NCI-H510A treated with DMSO at 0.1 percent for 48 hours (cell line): ENCODE measurements at regions not wholly inside any gene's neighbourhood (a gene's known extent, or its start where the extent isn't known, plus 50 kb on each side); places are given as distances from the start of the nearest gene placed in this dataset.
"Not testable (repeated sequence)": the region's sequence is repeated elsewhere in the genome, so short reads cannot be mapped to it uniquely, and the experiment has no call there.

Experiments used
- DNase-seq: peaks from one replicate; lab custom pipeline; 2025; lab: John Stamatoyannopoulos, UW

DNA sequence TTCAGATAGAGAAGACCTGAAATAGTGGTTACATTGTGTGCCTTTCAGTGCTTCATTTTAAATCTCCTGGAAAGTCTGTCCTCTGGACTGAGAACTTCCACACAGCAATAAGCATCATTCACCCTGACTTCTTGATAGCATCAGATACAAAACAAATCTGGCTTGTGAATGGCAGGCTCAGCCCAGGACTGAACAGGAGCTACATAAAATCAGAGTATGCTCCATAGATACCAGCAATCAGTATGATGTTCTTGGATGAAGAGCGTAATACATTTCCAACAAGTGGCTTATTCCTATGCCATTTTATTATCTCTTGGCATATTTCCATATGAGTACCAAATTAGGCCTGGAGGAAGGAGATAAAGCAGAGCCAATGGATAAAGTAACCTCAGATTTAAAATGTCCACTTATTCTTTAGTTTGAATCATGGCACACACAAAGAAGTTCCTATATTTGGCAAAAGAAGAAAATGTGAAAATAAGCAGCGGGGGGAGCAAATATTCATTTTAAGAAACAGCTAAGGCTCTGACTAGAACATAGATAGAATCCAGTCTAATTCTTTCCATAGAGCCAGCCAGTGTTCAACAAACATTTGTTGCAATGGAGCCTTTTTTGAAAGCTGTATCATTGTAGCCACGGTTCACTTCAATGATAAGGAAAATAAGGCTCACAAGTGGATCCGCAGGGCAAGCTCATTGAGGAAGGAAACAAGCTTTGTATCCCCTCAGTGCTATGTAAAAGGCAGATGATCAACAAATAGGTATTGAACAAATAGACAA, 230.8 kb upstream of the CHAC2 start:
- no peak for DNase-seq

DNA sequence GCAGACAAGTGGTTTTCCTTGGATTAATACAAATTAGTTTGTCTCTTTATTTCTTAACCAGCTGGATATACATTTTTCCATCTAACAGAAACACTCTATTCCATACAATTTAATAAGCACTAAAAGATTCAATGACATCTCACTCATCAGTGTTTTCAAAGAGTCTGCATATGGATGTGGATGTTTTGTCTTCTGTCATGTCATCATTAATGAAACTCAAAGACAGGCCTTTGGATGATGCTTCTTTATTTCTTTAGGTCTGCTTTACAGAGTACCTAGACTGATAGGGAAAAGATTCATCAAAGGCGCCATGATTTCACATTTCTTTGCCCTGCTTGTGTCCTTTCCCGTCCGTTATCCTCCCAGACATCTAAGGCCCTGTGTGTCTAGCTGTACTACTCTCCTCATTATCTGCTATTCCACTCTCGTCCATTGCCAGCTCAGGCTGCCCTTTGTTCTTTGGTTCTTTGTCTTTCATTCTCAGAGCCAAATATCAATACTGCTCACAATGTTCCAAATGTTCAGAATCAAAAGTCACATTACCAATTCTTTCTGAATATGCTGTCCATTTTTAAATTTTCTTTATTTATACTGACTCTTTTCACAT, 232.3 kb upstream of the CHAC2 start:
- DNase-seq, result no peak

DNA sequence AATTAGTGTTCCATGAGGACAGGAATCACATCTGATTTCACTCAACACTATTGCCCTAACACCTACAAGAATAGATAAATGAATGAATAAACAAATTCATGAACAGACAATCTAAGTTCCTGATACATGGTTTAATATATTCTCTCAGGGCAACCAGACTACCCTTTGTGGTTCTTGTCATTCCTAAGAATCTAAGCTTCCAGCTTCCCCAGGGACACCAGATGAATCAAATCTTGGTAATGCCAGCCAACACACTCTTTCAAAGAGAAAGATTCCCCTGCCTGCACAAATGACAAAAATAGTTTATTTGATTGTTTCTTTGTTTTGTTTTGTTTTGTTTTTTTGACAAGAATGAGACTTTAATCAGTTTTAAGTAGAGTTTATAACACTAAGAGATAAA, 237.5 kb upstream of the CHAC2 start:
- DNase-seq, result no peak

GRCh38 chr2:53527056-53527455, 240.5 kb upstream of the CHAC2 start:
- no peak for DNase-seq

DNA sequence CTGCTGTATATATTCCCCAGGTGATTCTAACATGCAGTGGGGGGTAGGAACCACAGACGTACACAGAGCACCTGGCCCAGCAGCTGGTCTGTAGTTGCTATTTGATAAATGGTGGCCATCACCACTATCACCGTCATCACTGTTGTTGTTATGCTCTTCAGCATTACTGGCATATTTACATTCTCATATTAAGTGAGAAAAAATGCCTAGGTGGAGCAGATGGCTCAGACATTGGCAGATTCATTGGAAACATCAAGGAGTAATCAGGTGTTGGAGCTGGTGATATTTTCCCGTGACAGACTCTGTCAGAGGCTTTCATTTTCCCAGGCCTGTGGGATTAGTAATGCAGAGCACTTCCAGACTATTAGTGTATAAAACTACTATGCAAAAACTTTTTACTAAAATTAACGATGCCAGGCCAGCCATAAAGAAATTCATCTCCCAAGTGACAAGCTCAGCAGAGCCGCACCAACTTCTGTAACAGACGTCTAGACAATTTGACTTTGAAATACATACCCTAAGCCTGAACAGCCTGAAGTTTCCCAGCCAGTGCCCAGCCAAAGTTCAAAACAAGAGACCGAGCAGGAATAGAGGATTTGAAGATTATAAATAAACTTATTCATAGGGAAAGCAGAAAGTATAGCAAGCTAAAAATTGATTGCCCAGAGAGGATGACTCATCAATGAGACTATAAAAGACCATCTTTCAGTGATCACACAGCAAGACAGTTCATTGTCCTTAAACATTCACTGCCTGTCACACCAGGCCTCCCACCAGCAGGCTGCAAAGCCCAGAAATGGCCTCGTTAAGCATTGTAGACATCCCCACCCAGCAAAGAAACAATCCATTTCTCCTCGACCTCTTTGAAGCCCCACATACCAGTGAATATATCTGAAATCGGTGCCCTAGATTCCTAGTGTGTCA, 247.4 kb upstream of the CHAC2 start:
- peak; percentile 89 for DNase-seq

- DNase-seq, result no peak
Observed at GRCh38 chr2:53517406-53517805, 250.2 kb upstream of the CHAC2 start.

GRCh38 chr2:53516650-53517049, 251.0 kb upstream of the CHAC2 start:
- no peak for DNase-seq

DNA sequence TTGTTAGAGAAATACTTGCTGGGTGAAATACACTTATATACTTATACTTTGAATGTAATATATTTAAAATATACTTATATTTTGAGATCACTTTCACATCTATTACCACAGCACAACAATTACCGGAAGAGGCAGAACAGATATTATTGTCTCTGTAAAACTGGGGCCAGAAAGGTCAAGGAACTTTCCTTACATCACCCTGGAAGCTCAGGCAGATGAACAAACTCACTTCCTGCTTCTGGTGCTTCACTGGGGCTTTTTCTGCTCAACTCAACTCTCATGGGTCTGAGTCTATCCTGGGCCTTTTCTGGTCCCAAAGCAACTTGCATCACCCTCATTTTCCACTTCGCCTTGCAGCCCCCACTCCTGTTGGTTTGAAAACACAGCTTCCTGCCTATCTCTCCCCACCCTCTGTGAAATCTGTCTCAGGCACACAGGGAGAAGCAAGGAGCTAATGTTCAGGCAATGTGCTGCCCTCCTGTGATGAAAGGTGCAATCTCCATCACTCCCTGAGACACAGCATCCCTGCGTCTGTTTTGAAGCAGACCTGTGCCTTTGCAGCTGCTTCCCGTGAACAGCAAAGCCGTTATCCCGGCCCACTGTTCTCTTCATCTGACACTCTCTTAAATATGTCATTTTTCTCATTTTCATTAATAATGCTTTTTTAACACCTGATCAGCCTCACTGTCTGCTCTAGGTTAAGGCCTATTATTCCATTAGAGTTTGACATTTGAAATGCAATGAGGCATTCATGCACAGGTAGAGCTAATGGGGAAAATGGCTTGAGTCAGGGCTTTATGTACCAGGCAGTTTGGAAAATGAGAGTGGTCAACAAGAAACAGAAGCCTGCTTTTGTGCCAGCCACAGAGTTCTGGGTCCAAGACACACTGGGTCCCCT, 251.9 kb upstream of the CHAC2 start:
- peak; percentile 49 for DNase-seq

DNA sequence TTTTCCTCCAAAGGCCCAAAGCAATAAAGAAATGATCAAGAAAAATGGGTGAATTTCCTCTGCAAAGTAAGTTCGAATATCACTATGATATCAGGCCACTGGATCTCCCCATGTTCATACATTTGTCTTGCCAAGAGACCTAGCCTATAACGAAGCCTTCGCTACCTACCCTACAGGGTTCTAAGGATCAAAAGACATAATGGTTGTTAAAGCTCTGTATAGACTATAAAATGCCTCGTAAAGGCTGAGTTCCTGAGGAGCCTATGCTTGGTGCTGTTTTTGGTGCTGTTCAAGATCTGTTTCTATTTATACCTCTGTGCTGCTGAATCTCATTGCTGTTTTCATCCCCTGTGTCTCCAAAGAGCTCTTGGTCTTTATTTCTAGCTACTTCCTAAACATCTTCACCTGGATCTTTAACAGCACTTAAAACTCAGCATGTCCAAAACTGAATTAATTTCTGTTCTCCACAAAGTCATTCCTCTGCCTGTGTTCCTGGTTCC, 254.4 kb upstream of the CHAC2 start:
- no peak for DNase-seq

- no peak for DNase-seq
Observed at GRCh38 chr2:53512071-53512826, 255.4 kb upstream of the CHAC2 start.

DNA sequence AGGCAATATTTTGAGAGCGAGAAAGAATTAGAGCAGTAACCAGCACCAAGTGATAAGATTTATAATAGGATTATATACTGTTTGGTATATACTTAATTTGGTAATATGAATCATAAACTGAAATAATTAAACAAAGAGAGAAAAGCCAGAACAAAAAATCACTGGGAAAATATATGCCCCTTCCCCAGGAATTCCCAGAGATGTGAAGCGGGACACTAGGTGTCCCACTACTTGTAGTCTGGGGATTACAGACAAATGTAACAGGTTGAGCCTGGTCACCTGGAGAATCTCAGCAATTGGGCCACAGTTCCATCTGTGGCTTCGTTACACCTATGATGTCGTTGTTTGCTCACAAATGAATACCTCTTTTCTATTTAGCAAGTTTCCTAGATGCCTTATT, 256.1 kb upstream of the CHAC2 start:
- DNase-seq, result no peak

- no peak for DNase-seq
Observed at GRCh38 chr2:53510401-53510800, 257.2 kb upstream of the CHAC2 start.

DNA sequence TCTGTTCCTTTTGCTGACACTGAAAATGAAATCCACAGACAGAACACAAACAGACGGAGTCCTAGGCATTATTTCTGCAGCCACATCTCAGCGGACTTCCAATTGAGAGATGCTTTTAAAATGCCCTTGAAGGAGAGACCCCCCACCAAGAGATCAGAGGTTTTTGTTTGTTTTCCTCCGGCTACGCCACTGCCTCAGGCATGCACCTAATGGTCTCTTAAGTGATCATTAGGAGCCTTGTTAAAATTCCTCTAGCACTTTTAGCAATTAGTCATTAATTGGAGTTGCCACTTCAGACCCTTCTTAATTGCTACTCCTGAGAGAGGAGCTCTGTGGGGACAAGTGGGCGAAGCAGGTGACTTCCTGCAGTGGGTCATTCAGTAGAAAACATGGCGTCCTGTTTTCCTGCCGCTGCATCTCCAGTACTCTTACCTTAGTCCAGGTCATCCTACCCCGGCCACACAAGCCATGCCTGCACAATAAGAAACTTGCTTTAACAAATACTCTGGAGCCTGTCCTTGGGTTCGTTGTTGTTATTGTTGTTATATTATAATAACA, 257.7 kb upstream of the CHAC2 start:
- DNase-seq, result no peak

DNA sequence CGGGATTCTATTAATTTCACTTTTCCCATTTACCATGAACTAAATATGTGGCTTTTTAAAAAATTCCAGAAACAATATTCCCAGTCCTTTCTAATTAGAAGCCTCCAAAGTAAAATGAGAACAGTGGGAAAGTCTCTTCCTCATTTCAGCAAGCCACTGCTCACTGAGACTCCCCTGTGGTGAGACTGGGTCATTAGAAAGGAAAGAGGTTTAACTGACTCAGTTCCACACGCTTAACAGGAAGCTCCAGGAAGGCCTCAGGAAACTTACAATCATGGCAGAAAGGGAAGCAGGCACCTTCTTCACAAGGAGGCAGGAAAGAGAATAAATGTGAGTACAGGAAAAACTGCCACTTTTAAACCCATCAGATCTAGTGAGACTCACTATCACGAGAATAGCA, 258.9 kb upstream of the CHAC2 start:
- no peak for DNase-seq

- DNase-seq, result not testable (repeated sequence)
Observed at GRCh38 chr2:53507070-53507469, 260.5 kb upstream of the CHAC2 start.

GRCh38 chr2:53505826-53506225, 261.8 kb upstream of the CHAC2 start:
- no peak for DNase-seq

GRCh38 chr2:53504507-53504906, 263.1 kb upstream of the CHAC2 start:
- no peak for DNase-seq

DNA sequence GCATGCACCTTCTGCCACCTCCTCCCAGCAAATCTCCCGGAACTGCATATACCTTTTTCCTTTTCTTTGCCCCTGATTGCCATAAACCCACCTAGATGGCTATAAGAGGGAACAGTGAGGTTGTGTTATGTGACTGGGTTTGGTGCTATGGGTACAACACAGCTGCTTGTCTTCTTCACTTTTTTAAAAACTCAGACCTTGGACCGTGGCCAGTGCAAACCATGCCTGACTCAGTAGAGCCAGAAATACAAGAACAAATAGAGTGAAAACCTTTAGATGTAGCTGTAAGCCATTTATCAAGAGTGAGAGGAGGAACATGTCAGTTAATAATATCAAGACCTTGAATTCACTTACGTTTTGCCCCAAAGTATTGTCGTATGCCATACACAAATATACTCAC, 267.4 kb upstream of the CHAC2 start:
- peak; percentile 20 for DNase-seq

GRCh38 chr2:53498210-53498609, 269.4 kb upstream of the CHAC2 start:
- DNase-seq, result no peak

DNA sequence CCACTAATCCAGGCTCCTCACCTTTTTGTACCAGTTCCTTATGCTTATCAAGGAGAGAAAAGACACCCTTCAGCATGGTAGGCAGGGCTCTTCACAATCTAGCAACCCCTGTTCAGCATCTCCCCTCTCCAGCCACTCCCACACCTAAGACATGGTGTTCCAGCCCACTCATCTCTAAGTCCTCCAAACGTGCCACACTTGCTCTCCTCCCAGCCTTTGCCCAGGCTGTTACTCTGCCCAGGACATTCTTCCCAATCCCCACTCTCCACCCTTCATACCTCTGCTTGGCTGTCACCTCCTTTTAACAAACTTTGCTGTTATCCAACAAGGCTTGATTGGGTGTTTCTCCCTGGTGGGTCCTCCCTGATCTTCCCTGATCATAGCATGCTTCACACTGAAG, 270.6 kb upstream of the CHAC2 start:
- DNase-seq, result no peak

GRCh38 chr2:53493210-53493609, 274.4 kb upstream of the CHAC2 start:
- DNase-seq, result no peak
